ENCODE measurements at regions not wholly inside any gene's neighbourhood (a gene's known extent, or its start where the extent isn't known, plus 50 kb on each side); places are given as distances from the start of the nearest gene placed in this dataset.
"Not testable (repeated sequence)": the region's sequence is repeated elsewhere in the genome, so short reads cannot be mapped to it uniquely, and the experiment has no call there.

DNA sequence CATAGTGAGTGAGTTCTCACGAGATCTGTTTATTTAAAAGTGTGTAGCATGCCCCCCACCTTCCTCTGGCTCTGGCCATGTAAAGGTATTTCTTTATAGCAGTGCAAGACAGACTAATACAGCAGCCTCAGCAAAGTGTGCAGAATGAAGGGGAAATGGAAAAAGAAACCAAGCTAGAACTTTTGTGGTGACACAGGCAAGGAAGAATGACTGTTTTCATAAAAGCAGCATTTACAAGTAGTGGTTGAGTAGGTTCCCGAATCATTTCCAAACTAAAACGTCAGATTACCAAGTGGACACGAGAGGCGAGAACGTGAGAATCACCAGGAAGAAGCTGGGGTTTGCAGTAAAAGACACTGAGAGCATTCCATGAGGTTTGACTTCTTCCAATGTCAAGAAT is 100.2 kb upstream of the AKAP13 start:
- Mint-ChIP-seq H3K27ac (no peak overlapping the region), H3K9me3 (ENCODE audit: low read depth) (no peaks in the 10 kb centered on the region), H3K27me3 (peaks cover 6% of the 10 kb centered on the region), H3K4me3 (ENCODE audit: low read depth) (no peak overlapping the region), H3K36me3 (ENCODE audit: insufficient read depth) (no peaks in the 10 kb centered on the region), H3K4me1 (ENCODE audit: low read depth) (no peaks in the 10 kb centered on the region)
- no peak for DNase-seq (ENCODE audit: low spot score, unreplicated experiment)
- TF ChIP-seq, protein P1, sequence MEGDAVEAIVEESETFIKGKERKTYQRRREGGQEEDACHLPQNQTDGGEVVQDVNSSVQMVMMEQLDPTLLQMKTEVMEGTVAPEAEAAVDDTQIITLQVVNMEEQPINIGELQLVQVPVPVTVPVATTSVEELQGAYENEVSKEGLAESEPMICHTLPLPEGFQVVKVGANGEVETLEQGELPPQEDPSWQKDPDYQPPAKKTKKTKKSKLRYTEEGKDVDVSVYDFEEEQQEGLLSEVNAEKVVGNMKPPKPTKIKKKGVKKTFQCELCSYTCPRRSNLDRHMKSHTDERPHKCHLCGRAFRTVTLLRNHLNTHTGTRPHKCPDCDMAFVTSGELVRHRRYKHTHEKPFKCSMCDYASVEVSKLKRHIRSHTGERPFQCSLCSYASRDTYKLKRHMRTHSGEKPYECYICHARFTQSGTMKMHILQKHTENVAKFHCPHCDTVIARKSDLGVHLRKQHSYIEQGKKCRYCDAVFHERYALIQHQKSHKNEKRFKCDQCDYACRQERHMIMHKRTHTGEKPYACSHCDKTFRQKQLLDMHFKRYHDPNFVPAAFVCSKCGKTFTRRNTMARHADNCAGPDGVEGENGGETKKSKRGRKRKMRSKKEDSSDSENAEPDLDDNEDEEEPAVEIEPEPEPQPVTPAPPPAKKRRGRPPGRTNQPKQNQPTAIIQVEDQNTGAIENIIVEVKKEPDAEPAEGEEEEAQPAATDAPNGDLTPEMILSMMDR (IDR thresholded peaks at IDR 0.05; ENCODE audit: unreplicated experiment), result no peak

DNA sequence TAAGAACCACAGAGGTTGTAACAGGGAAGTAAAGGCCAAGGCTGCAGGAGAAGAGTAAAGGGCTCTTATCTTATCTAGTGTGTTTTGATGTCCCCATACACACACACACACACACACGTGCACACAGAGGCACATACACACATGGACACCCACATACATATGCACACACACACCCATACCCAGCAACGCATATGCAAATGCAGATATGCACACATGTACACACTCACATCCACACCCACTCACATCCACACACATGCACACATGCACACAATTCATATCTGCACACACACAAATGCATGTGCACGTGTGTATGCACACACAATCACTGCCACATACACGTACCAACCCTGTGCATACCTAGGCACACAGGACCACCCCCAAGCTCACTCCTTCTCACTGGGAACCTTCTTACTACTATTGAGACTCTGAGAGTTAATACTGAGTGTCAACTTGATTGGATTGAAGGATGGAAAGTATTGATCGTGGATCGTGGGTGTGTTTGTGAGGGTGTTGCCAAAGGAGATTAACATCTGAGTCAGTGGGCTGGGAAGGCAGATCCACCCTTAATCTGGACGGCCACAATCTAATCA is 99.0 kb upstream of the AKAP13 start:
- Mint-ChIP-seq H3K36me3 (ENCODE audit: insufficient read depth) (no peaks in the 10 kb centered on the region), H3K27ac (no peak overlapping the region), H3K4me3 (ENCODE audit: low read depth) (no peak overlapping the region), H3K4me1 (ENCODE audit: low read depth) (no peaks in the 10 kb centered on the region), H3K9me3 (ENCODE audit: low read depth) (no peaks in the 10 kb centered on the region), H3K27me3 (peaks cover 6% of the 10 kb centered on the region)
- no peak for DNase-seq (ENCODE audit: low spot score, unreplicated experiment)
- TF ChIP-seq, protein P1 (IDR thresholded peaks at IDR 0.05; ENCODE audit: unreplicated experiment), result no peak

DNA sequence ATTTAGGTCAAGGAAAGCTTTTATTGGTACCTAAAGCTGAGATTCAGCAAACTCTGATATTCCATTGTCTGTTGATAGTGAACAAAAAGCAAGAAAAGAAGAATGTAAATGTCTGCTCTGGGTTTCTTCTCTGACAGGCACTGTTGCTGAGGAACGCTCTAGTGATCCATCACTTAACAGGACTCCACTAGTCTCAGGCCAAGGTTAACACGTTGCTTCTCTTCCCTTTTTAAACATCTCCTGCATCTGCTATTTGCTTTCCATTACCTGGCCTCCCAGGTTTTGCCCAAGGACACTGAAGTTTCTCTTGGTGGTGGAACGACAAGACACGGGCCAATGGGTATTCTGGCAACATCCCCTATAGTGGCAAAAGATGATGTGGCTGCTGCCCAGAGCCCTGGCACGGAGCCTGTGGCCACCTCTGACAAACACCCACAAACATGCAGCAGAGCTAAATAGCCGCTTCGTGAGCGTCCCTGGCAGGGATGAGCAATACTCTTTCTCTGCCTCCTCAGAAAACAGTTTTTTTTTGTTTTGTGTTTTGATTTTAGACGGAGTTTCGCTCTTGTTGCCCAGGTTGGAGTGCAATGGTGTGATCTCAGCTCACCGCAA is 97.8 kb upstream of the AKAP13 start:
- H3K4me1 Mint-ChIP-seq (ENCODE audit: low read depth), result no peaks in the 10 kb centered on the region
- TF ChIP-seq, protein P1 (IDR thresholded peaks at IDR 0.05; ENCODE audit: unreplicated experiment), result no peak
- no peaks in the 10 kb centered on the region for H3K9me3 Mint-ChIP-seq (ENCODE audit: low read depth)
- H3K27ac Mint-ChIP-seq, result no peak overlapping the region
- no peaks in the 10 kb centered on the region for H3K36me3 Mint-ChIP-seq (ENCODE audit: insufficient read depth)
- DNase-seq (ENCODE audit: low spot score, unreplicated experiment), result no peak
- no peak overlapping the region for H3K4me3 Mint-ChIP-seq (ENCODE audit: low read depth)
- peaks cover 11% of the 10 kb centered on the region for H3K27me3 Mint-ChIP-seq

DNA sequence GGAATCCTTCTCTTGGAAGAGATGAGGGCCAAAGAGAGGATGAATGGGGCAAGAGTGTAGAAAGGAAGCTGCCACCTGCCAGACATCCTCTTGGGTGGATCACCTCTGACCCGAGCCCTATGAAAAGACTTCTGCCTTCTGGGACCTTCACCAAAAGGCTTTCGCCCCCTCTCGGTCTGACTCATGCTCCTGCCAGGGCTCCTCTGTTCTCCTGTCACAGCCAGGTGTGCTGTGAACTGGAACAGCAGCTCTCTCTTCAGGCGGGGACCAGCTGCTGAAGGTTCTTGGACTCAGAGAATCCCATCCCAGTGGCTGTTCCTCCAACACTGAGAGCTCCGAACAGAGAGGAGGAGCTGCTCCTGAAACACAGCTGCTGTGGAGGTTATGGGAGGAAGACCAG is 96.6 kb upstream of the AKAP13 start:
- not testable (repeated sequence) for DNase-seq (ENCODE audit: low spot score, unreplicated experiment); H3K4me3 Mint-ChIP-seq (ENCODE audit: low read depth); H3K4me1 Mint-ChIP-seq (ENCODE audit: low read depth); H3K9me3 Mint-ChIP-seq (ENCODE audit: low read depth); H3K27ac Mint-ChIP-seq; H3K36me3 Mint-ChIP-seq (ENCODE audit: insufficient read depth)
- peaks cover 11% of the 10 kb centered on the region for H3K27me3 Mint-ChIP-seq

DNA sequence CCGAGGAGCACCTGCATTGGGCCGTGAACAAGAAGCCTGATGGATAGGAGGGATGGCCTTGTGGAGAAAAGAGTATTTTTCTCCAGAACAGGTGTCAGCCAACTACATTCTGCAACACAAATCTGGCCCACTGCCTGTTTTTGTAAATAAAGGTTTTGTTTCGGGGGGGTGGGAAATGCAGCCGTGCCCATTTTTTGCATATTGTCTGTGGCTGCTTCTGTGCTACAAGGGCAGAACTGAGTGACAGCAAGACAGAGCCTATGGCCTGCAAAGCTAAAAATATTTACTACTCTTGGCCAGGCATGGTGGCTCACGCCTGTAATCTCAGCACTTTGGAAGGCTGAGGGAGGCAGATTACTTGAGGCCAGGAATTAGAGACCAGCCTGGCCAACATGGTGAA is 95.9 kb upstream of the AKAP13 start:
- H3K4me1 Mint-ChIP-seq (ENCODE audit: low read depth), result no peaks in the 10 kb centered on the region
- H3K27me3 Mint-ChIP-seq, result peaks cover 15% of the 10 kb centered on the region
- H3K27ac Mint-ChIP-seq, result no peak overlapping the region
- TF ChIP-seq, protein P1 (IDR thresholded peaks at IDR 0.05; ENCODE audit: unreplicated experiment), result no peak
- no peak overlapping the region for H3K4me3 Mint-ChIP-seq (ENCODE audit: low read depth)
- H3K36me3 Mint-ChIP-seq (ENCODE audit: insufficient read depth), result no peaks in the 10 kb centered on the region
- DNase-seq (ENCODE audit: low spot score, unreplicated experiment), result no peak
- H3K9me3 Mint-ChIP-seq (ENCODE audit: low read depth), result no peaks in the 10 kb centered on the region
